Fibroblast of villous mesenchyme (primary cell): ENCODE measurements at regions not wholly inside any gene's neighbourhood (a gene's known extent, or its start where the extent isn't known, plus 50 kb on each side); places are given as distances from the start of the nearest gene placed in this dataset.

Experiments used
- DNase-seq: peaks from one replicate; pipeline ENCODE4 v3.0.0-alpha.2; 2010; ENCODE audit warnings: low read depth
- H3K4me3 ChIP-seq: 2 replicates; pipeline ENCODE4 v1.5.1; 2011; ENCODE audit warnings: low read depth, mild to moderate bottlenecking, low read length
- TF ChIP-seq, protein P1 (sequence below): IDR thresholded peaks from 2 replicates; pipeline ENCODE4 v1.5.1; 2012; ENCODE audit warnings: low read depth, mild to moderate bottlenecking, low read length; ENCODE audit not compliant: insufficient read depth

DNA sequence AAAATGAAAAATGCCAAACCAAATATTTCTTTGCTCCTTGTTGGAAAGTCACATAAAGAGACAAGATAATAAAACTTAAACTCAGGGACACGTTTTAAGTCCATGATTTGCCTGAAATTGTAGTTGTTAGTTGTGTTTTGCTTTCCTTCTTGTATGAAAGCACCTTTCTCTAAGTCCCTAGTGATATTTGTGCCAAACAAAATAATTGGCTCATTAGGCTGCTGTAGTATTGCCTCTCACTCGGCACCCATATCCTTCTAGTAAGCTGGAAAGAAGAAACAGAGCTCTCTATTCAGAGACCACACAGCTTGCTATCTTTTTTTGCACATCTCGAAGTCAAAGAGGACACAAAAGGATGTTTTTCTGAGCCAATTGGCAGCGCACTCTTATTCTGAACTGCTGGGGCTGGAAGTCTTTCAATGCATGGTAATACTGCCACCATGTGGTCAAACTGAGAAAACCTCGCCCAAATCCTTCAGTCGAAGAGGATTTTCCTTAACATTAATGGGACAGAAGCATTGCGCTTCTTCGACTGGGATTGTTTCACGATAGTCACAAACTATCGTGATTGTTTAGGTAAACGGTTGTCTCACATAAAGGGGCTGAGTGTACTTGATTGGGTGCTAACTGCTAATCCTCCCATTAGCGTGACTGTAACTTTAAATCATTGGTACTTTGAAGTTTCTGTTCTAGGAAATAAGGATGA lies 571.9 kb upstream of the LCORL start:
- TF ChIP-seq, protein P1, sequence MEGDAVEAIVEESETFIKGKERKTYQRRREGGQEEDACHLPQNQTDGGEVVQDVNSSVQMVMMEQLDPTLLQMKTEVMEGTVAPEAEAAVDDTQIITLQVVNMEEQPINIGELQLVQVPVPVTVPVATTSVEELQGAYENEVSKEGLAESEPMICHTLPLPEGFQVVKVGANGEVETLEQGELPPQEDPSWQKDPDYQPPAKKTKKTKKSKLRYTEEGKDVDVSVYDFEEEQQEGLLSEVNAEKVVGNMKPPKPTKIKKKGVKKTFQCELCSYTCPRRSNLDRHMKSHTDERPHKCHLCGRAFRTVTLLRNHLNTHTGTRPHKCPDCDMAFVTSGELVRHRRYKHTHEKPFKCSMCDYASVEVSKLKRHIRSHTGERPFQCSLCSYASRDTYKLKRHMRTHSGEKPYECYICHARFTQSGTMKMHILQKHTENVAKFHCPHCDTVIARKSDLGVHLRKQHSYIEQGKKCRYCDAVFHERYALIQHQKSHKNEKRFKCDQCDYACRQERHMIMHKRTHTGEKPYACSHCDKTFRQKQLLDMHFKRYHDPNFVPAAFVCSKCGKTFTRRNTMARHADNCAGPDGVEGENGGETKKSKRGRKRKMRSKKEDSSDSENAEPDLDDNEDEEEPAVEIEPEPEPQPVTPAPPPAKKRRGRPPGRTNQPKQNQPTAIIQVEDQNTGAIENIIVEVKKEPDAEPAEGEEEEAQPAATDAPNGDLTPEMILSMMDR, result peak; percentile 84
- DNase-seq, result peak; percentile 76
- peak overlapping the region; percentile 25 for H3K4me3 ChIP-seq

DNA sequence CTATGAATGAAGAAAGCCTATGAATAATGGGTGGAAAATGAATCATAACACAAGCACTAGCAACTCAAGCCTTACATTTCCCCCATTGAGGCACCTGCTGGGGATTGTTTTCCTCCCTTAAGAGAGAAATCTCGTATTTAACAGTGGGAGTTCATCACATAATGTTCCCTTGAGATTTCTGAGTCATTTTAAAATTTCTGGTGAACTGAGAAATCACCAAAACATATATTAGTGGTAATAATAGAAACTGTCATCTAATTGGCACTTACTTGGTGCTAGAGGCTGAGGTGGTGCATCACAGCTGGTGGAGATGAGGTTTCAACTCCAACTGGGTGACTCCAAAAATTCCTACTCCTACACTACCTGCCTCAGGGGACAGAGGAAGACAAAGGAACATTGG lies 561.3 kb upstream of the LCORL start:
- no peak for DNase-seq
- H3K4me3 ChIP-seq, result no peak overlapping the region
- TF ChIP-seq, protein P1, result no peak

DNA sequence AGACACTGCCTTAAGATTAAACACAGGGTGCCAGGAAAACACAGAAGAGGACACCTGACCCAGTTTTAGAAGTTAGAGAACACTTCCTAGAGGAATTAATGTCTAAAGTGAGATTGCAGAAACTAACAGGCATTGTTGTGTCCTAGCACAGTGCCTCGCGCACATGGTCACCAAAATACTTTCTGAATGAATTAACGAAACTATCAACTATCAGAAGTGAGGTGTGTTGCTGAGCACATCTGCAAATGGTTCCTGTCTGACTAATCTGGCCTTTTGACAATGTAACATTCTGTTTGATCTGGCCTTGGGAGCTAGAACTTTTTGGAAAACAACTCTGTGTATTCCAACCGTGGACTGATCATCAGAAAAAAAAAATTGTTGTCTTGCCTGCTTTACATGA lies 556.8 kb upstream of the LCORL start:
- DNase-seq, result no peak
- TF ChIP-seq, protein P1, result no peak
- H3K4me3 ChIP-seq, result no peak overlapping the region

DNA sequence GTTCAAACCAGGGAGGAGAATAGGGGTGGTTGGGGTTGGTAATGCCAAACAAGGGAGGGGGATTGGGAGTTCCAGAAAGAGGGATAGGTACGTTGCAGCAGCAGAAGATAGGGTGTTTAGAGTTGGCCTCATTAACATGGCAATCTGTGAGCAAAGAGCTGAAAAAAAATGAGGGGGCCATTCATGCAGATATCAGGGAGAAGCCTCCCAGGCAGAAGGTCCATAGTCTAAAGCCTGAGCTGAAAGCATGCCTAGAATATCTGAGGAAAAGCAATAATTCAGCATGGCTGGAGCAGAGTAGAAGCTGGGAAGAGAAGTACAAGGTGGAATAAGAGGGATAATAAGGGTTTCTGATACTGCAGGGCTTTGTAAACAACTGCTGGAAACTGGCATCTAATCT lies 550.9 kb upstream of the LCORL start:
- TF ChIP-seq, protein P1, result no peak
- no peak for DNase-seq
- no peak overlapping the region for H3K4me3 ChIP-seq

DNA sequence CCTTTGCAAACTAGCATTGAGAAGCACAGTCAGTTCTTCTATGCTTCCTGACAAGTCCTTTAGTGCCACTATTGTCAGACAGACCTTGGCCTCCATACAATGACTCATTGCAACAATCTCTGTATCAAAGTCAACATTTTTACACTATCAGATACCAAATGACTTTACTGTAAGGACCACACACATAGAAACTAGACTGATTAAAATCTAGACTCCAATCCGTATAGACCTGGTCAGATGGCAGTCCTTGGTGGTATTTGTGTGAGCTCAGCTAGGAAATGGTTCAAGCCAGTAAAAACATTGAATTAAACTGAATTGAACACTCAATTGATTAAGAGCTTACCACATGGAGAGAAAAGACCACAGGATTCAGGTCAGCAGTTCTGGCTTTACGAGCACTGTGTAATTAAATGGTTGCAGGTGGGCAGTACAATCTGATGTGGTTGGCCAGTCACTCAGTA lies 549.8 kb upstream of the LCORL start:
- H3K4me3 ChIP-seq, result no peak overlapping the region
- TF ChIP-seq, protein P1, result no peak
- DNase-seq, result no peak

DNA sequence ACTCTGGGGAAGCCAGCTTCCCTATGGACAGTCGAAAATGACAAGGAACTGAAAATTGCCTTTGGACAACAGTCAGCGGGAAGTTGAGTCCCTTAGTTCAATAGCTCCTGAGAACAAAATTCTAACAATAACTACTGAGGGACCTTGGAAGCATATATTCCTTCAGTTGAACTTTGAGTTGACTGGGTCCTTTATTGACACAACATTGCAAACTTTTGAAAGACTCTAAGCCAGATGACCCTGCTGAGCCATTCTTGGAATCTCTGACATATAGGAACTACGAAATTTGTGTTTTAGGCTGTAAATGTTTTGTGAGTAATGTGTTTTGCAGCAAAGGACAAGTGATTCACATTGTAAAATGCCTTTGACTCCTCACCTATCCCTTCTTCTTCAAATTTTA lies 548.8 kb upstream of the LCORL start:
- no peak for DNase-seq
- TF ChIP-seq, protein P1, result no peak
- H3K4me3 ChIP-seq, result no peak overlapping the region

DNA sequence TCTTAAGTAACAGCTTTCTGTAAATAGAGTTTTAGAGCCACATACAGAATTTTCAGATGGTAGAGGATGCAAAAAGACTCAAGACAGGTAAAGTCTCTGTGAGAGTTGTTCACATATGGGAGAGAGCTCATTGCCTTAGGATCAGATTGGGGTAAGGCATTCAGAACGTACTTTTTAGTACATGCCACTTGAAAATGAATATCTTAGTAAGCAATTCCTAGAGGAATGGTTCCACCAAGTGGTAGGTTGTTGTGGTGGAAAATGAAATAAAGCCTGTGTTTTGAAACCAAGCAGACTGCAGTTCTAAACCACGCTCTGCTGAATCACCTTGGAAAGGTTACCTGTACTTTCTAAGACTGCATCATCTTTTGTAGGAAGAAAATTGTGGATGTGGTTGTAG lies 547.0 kb upstream of the LCORL start:
- TF ChIP-seq, protein P1, result no peak
- no peak overlapping the region for H3K4me3 ChIP-seq
- DNase-seq, result no peak
